NCI-H446 (cell line): ENCODE measurements at regions not wholly inside any gene's neighbourhood (a gene's known extent, or its start where the extent isn't known, plus 50 kb on each side); places are given as distances from the start of the nearest gene placed in this dataset.
A peak's percentile ranks its signal among the peaks of the same experiment; 100 is the strongest.

ENCODE experiments used
- DNase-seq, 2 experiments: peaks; one replicate each; lab custom pipeline; 2025; lab: John Stamatoyannopoulos, UW

GRCh38 chr13:23488442-23488841 is 54.9 kb upstream of the SACS start:
- DNase-seq: no peak

GRCh38 chr13:23496255-23496654 is 62.8 kb upstream of the SACS start:
- no peak for DNase-seq

- DNase-seq: no peak
These were observed 63.7 kb upstream of the SACS start for GRCh38 chr13:23497191-23497590.

- no peak for DNase-seq
These were observed 67.3 kb upstream of the SACS start for GRCh38 chr13:23500849-23501248.

- no peak for DNase-seq
These were observed 66.0 kb upstream of the TNFRSF19 start for GRCh38 chr13:23504180-23504579.

- no peak for DNase-seq
These were observed 65.2 kb upstream of the TNFRSF19 start for GRCh38 chr13:23505007-23505406.

GRCh38 chr13:23506071-23506806 is 64.0 kb upstream of the TNFRSF19 start:
- DNase-seq: peak in 1 of 2 experiments; percentile 12

- no peak for DNase-seq
These were observed 63.4 kb upstream of the TNFRSF19 start for GRCh38 chr13:23506807-23507291.

GRCh38 chr13:23509781-23510543 is 60.2 kb upstream of the TNFRSF19 start:
- DNase-seq: no peak

- no peak for DNase-seq
These were observed 59.7 kb upstream of the TNFRSF19 start for GRCh38 chr13:23510544-23510916.

GRCh38 chr13:23510979-23511735 is 59.1 kb upstream of the TNFRSF19 start:
- DNase-seq: no peak

GRCh38 chr13:23512762-23513395 is 57.3 kb upstream of the TNFRSF19 start:
- no peak for DNase-seq

GRCh38 chr13:23513455-23513854 is 56.8 kb upstream of the TNFRSF19 start:
- no peak for DNase-seq

GRCh38 chr13:23514076-23514475 is 56.1 kb upstream of the TNFRSF19 start:
- DNase-seq: no peak

- no peak for DNase-seq
These were observed 55.1 kb upstream of the TNFRSF19 start for GRCh38 chr13:23515116-23515515.

GRCh38 chr13:23516190-23516589 is 54.0 kb upstream of the TNFRSF19 start:
- DNase-seq: no peak

- DNase-seq: no peak
These were observed 53.5 kb upstream of the TNFRSF19 start for GRCh38 chr13:23516702-23517101.

GRCh38 chr13:23518231-23518630 is 52.0 kb upstream of the TNFRSF19 start:
- no peak for DNase-seq
